ENCODE measurements at regions not wholly inside any gene's neighbourhood (a gene's known extent, or its start where the extent isn't known, plus 50 kb on each side); places are given as distances from the start of the nearest gene placed in this dataset.

DNA sequence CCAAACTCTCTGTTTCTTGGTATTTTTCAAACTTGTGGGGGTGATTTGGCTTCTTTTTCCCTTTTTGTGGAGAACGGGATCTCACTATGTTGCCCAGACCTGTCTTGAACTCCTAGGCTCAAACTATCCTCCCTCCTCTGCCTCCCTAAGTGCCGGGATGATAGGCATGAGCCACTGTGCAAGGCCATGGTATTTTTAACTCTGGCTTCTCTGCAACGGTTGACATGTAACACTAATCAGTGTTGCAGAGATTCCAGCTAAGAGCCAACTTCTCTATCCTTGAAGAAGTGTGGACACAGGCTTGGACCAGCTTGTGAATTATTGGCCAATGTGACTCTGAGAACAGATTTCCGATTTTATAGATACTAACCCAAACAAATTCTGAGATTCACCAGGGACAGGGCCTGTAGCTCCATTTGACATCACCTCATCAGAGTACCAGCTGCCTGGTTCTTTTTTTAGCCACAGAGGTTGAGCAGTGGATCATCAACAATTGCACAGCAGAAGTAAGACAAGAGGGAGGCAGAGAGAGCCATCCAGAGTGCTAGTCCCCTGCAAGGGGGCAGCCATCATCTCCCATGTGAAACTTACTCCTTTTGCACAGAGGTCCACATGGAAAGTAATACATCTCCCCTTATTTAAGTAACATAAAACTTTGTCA lies 98.1 kb upstream of the SYNPR start:
- TF ChIP-seq, protein P1, sequence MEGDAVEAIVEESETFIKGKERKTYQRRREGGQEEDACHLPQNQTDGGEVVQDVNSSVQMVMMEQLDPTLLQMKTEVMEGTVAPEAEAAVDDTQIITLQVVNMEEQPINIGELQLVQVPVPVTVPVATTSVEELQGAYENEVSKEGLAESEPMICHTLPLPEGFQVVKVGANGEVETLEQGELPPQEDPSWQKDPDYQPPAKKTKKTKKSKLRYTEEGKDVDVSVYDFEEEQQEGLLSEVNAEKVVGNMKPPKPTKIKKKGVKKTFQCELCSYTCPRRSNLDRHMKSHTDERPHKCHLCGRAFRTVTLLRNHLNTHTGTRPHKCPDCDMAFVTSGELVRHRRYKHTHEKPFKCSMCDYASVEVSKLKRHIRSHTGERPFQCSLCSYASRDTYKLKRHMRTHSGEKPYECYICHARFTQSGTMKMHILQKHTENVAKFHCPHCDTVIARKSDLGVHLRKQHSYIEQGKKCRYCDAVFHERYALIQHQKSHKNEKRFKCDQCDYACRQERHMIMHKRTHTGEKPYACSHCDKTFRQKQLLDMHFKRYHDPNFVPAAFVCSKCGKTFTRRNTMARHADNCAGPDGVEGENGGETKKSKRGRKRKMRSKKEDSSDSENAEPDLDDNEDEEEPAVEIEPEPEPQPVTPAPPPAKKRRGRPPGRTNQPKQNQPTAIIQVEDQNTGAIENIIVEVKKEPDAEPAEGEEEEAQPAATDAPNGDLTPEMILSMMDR (IDR thresholded peaks at IDR 0.05; ENCODE audit: poor library complexity) = no peak
- TF ChIP-seq EZH2phosphoT487 (IDR thresholded peaks at IDR 0.05; ENCODE audit: low read depth, severe bottlenecking, unreplicated experiment) = no peak

Measured in hepatocyte (in vitro differentiated cells).